ENCODE measurements at regions not wholly inside any gene's neighbourhood (a gene's known extent, or its start where the extent isn't known, plus 50 kb on each side); places are given as distances from the start of the nearest gene placed in this dataset.

GRCh38 chr6:168825226-168826077, 384.5 kb downstream of the SMOC2 start:
- TF ChIP-seq CTCF (IDR thresholded peaks at IDR 0.05), result no peak
- no peak for TF ChIP-seq POLR2AphosphoS5 (IDR thresholded peaks at IDR 0.05)
